ENCODE measurements at regions not wholly inside any gene's neighbourhood (a gene's known extent, or its start where the extent isn't known, plus 50 kb on each side); places are given as distances from the start of the nearest gene placed in this dataset.

DNA sequence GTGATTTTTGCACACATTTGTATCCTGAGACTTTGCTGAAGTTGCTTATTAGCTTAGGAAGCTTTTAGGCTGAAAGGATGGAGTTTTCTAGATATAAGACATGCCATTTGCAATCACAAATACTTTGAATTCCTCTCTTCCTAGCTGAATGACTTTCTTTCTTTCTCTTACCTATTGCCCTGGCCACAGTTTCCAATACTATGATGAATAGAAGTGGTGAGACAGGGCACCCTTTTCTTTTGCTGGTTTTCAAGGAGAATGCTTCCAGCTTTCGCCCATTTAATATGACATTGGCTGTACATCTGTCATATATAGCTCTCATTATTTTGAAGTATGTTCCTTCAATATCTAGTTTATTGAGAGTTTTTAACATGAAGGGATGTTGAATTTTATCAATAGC, 409.6 kb upstream of the EPHA7 start:
- Histone ChIP-seq H3K36me3 (no peaks in the 10 kb centered on the region), H3K27ac (no peak overlapping the region)
- TF ChIP-seq, protein P1, sequence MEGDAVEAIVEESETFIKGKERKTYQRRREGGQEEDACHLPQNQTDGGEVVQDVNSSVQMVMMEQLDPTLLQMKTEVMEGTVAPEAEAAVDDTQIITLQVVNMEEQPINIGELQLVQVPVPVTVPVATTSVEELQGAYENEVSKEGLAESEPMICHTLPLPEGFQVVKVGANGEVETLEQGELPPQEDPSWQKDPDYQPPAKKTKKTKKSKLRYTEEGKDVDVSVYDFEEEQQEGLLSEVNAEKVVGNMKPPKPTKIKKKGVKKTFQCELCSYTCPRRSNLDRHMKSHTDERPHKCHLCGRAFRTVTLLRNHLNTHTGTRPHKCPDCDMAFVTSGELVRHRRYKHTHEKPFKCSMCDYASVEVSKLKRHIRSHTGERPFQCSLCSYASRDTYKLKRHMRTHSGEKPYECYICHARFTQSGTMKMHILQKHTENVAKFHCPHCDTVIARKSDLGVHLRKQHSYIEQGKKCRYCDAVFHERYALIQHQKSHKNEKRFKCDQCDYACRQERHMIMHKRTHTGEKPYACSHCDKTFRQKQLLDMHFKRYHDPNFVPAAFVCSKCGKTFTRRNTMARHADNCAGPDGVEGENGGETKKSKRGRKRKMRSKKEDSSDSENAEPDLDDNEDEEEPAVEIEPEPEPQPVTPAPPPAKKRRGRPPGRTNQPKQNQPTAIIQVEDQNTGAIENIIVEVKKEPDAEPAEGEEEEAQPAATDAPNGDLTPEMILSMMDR (IDR thresholded peaks at IDR 0.05) = no peak

DNA sequence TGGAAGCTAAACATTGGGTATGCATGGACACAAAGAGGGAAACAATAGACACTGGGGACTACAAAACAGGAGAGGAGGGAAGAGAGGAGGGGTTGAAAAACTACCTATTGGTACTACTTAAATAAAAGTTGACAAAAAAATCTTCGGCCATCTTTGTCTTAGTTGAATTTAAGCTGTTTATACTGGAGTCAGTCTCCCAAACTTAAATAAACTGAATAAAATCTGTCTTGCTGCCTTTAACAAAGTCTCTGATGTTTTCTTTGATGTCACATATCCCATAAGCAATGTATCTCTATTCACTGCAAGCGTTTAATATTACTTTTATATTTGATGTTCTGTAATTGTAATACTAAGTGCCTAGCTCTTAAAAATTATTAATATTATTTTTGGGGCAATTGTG, 409.2 kb upstream of the EPHA7 start:
- H3K27ac ChIP-seq = no peak overlapping the region
- H3K4me3 ChIP-seq = no peak overlapping the region
- no peaks in the 10 kb centered on the region for H3K36me3 ChIP-seq
- TF ChIP-seq, protein P1 (IDR thresholded peaks at IDR 0.05) = no peak
- no peaks in the 10 kb centered on the region for H3K27me3 ChIP-seq
- H3K9me3 ChIP-seq = no peaks in the 10 kb centered on the region
- DNase-seq (ENCODE audit: low spot score in 2 of 2) = no peak
- intact Hi-C loops (cut with DNase I) = no loop called here
- H3K4me1 ChIP-seq = no peaks in the 10 kb centered on the region

More for the DNA sequence above, 409.6 kb upstream of the EPHA7 start:
- DNase-seq (ENCODE audit: low spot score in 2 of 2) = no peak
- Histone ChIP-seq H3K4me1 (no peaks in the 10 kb centered on the region), H3K27me3 (no peaks in the 10 kb centered on the region), H3K9me3 (no peaks in the 10 kb centered on the region), H3K4me3 (no peak overlapping the region)
- intact Hi-C loops (cut with DNase I) = no loop called here

DNA sequence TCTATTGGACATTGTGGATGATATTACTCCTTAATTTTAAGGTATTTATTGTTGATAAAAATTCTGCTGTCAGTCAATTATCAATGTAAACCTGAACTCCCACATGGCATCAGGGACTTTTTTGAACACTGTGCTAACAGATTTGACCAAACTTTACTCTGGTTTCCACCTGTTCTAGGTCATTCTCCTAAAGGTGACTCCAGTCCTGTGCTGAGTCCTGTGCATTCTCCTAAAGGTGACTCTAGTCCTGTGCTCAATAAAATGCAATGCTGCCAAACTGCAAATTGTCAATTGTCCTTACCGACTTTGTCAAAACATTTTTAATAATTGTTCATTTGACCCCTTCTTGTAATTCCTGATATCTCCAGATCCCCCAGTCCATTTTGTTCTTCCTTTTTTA, 408.4 kb upstream of the EPHA7 start:
- H3K36me3 ChIP-seq = no peaks in the 10 kb centered on the region
- intact Hi-C loops (cut with DNase I) = no loop called here
- H3K9me3 ChIP-seq = no peaks in the 10 kb centered on the region
- no peak overlapping the region for H3K4me3 ChIP-seq
- H3K27ac ChIP-seq = no peak overlapping the region
- TF ChIP-seq, protein P1 (IDR thresholded peaks at IDR 0.05) = no peak
- H3K4me1 ChIP-seq = no peaks in the 10 kb centered on the region
- no peaks in the 10 kb centered on the region for H3K27me3 ChIP-seq
- DNase-seq (ENCODE audit: low spot score in 2 of 2) = no peak

DNA sequence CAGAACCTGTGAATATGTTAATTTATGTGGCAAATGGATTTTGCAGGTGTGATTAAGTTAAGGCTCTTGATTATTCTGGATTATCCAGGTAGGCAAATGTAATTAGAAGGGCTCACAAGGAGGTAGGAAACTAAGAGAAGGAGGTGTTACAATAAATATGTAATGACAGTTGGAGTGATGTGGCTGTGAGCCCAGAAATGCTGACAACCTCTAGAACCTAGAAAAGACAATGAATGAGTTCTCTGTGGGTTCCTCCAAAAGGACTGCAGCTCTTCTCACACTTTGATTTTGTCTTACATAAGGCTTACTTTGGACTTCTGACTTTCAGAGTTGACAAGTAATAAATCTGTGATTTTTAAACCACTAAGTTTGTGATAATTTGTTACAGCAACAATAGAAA, 406.6 kb upstream of the EPHA7 start:
- Histone ChIP-seq H3K36me3 (no peaks in the 10 kb centered on the region), H3K4me3 (no peak overlapping the region), H3K27ac (no peak overlapping the region), H3K9me3 (no peaks in the 10 kb centered on the region), H3K27me3 (no peaks in the 10 kb centered on the region), H3K4me1 (no peaks in the 10 kb centered on the region)
- no peak for DNase-seq (ENCODE audit: low spot score in 2 of 2)
- TF ChIP-seq, protein P1 (IDR thresholded peaks at IDR 0.05) = no peak
- intact Hi-C loops (cut with DNase I) = no loop called here

DNA sequence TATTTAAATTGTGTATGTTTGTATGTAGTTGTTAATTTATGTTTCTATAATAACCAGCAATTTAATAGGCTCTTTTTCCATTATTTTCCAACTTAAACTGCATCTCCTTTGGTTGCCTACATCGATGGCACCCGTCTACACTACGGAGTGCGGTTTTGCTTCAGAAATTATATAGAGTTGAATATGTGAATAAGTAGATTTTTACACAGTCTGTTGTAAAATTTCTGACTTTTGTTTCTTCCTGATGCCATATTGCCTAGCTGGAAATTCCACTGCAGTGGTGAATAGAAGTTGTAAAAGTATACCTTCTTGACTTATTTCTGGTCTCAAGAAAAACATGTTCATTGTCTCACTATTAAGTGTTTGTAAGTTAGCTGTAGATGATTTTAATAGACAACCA, 404.1 kb upstream of the EPHA7 start:
- H3K4me3 ChIP-seq = no peak overlapping the region
- intact Hi-C loops (cut with DNase I) = no loop called here
- H3K36me3 ChIP-seq = no peaks in the 10 kb centered on the region
- H3K4me1 ChIP-seq = no peaks in the 10 kb centered on the region
- H3K27me3 ChIP-seq = no peaks in the 10 kb centered on the region
- TF ChIP-seq, protein P1 (IDR thresholded peaks at IDR 0.05) = no peak
- H3K27ac ChIP-seq = no peak overlapping the region
- no peak for DNase-seq (ENCODE audit: low spot score in 2 of 2)
- H3K9me3 ChIP-seq = no peaks in the 10 kb centered on the region

All from ascending aorta (tissue), 2 donors.